OCI-LY1 (cell line): ENCODE measurements at regions not wholly inside any gene's neighbourhood (a gene's known extent, or its start where the extent isn't known, plus 50 kb on each side); places are given as distances from the start of the nearest gene placed in this dataset.

Source experiments
- H2AFZ ChIP-seq: fragments of 200-600 bp; sonication (generic), shearing (Covaris generic); 2 replicates; pipeline ENCODE4 v1.6.0; 2014; ENCODE audit warnings: antibody characterized with exemption, mild to moderate bottlenecking, low read length
- H3F3A ChIP-seq: fragments of 200-600 bp; sonication (generic), shearing (Covaris generic); 2 replicates; pipeline ENCODE4 v1.6.0; 2014; ENCODE audit warnings: mild to moderate bottlenecking, antibody characterized with exemption, low read length, moderate library complexity; ENCODE audit not compliant: insufficient read depth
- H3K27ac ChIP-seq: fragments of 200-600 bp; sonication (generic); 2 replicates; pipeline ENCODE4 v1.5.1; 2014; ENCODE audit warnings: low read length, mixed run types, mild to moderate bottlenecking, low read depth; ENCODE audit not compliant: poor library complexity, severe bottlenecking
- H3K27me3 ChIP-seq: fragments of 200-600 bp; sonication (generic); 2 replicates; pipeline ENCODE4 v1.6.0; 2014; ENCODE audit warnings: antibody characterized with exemption, mild to moderate bottlenecking, low read length, moderate library complexity; ENCODE audit not compliant: insufficient read depth
- H3K36me3 ChIP-seq: fragments of 200-600 bp; sonication (generic); 2 replicates; pipeline ENCODE4 v1.6.1; 2014; ENCODE audit warnings: mild to moderate bottlenecking, antibody characterized with exemption, low read length, moderate library complexity, mixed read lengths; ENCODE audit not compliant: insufficient read depth
- H3K4me1 ChIP-seq: fragments of 200-600 bp; sonication (generic); 2 replicates; pipeline ENCODE4 v1.5.1; 2014; ENCODE audit warnings: mild to moderate bottlenecking, low read length, moderate library complexity; ENCODE audit not compliant: insufficient read depth, severe bottlenecking
- H3K4me2 ChIP-seq: fragments of 200-600 bp; sonication (generic), shearing (Covaris generic); 2 replicates; pipeline ENCODE4 v1.6.1; 2014; ENCODE audit warnings: low read length
- H3K4me3 ChIP-seq: fragments of 200-600 bp; sonication (generic); 2 replicates; pipeline ENCODE4 v1.5.1; 2014; ENCODE audit warnings: low read length, low read depth, mild to moderate bottlenecking, mixed read lengths; ENCODE audit not compliant: poor library complexity, severe bottlenecking
- H3K79me2 ChIP-seq: fragments of 200-600 bp; shearing (Covaris generic); 2 replicates; pipeline ENCODE4 v1.6.1; 2016; ENCODE audit warnings: mixed run types, low read length, mixed read lengths; ENCODE audit not compliant: insufficient read depth
- H3K9ac ChIP-seq: fragments of 200-600 bp; sonication (generic), shearing (Covaris generic); 2 replicates; pipeline ENCODE4 v1.6.1; 2014; ENCODE audit warnings: mild to moderate bottlenecking, low read length, mixed read lengths
- H3K9me2 ChIP-seq: fragments of 200-600 bp; sonication (generic), shearing (Covaris generic); 2 replicates; pipeline ENCODE4 v1.6.1; 2014; ENCODE audit warnings: low read depth, mild to moderate bottlenecking, low read length, mixed read lengths
- H3K9me3 ChIP-seq: fragments of 200-600 bp; shearing (Covaris generic); 2 replicates; pipeline ENCODE4 v1.6.1; 2014; ENCODE audit warnings: low read length, mixed read lengths
- H4K20me1 ChIP-seq: fragments of 200-600 bp; sonication (generic), shearing (Covaris generic); 2 replicates; pipeline ENCODE4 v1.6.0; 2016; ENCODE audit warnings: mild to moderate bottlenecking, low read length; ENCODE audit not compliant: insufficient read depth
- EZH2 ChIP-seq: fragments of 200-600 bp; sonication (generic), shearing (Covaris generic); IDR thresholded peaks from 2 replicates; pipeline ENCODE4 v1.8.0; 2017; ENCODE audit warnings: borderline replicate concordance, mixed run types, mild to moderate bottlenecking, antibody characterized with exemption, low read length, moderate library complexity, mixed read lengths
- TF ChIP-seq, protein P1 (sequence below): fragments of 200-600 bp; sonication (generic), shearing (Covaris generic); IDR thresholded peaks from 2 replicates; pipeline ENCODE4 v1.5.1; 2017; ENCODE audit warnings: mild to moderate bottlenecking, antibody characterized with exemption, low read length, moderate library complexity, mixed read lengths

- Histone ChIP-seq H3K79me2 (no peaks in the 10 kb centered on the region), H4K20me1 (no peaks in the 10 kb centered on the region)
These were observed 354.0 kb upstream of the DUSP10 start for GRCh38 chr1:222095606-222096475.

GRCh38 chr1:222093518-222093917, 351.6 kb upstream of the DUSP10 start:
- Histone ChIP-seq H3K9me3 (no peaks in the 10 kb centered on the region), H4K20me1 (no peaks in the 10 kb centered on the region), H3K4me1 (no peaks in the 10 kb centered on the region), H3K27ac (no peak overlapping the region), H2AFZ (no peak overlapping the region), H3K9me2 (no peaks in the 10 kb centered on the region), H3K4me2 (no peak overlapping the region), H3K27me3 (no peaks in the 10 kb centered on the region; the same call in 1 of the 2 replicates), H3K4me3 (no peak overlapping the region), H3K9ac (no peak overlapping the region), H3K79me2 (no peaks in the 10 kb centered on the region), H3F3A (no peaks in the 10 kb centered on the region), H3K36me3 (no peaks in the 10 kb centered on the region)
- TF ChIP-seq, protein P1, sequence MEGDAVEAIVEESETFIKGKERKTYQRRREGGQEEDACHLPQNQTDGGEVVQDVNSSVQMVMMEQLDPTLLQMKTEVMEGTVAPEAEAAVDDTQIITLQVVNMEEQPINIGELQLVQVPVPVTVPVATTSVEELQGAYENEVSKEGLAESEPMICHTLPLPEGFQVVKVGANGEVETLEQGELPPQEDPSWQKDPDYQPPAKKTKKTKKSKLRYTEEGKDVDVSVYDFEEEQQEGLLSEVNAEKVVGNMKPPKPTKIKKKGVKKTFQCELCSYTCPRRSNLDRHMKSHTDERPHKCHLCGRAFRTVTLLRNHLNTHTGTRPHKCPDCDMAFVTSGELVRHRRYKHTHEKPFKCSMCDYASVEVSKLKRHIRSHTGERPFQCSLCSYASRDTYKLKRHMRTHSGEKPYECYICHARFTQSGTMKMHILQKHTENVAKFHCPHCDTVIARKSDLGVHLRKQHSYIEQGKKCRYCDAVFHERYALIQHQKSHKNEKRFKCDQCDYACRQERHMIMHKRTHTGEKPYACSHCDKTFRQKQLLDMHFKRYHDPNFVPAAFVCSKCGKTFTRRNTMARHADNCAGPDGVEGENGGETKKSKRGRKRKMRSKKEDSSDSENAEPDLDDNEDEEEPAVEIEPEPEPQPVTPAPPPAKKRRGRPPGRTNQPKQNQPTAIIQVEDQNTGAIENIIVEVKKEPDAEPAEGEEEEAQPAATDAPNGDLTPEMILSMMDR: no peak
- TF ChIP-seq EZH2: no peak

More at GRCh38 chr1:222095606-222096475, 354.0 kb upstream of the DUSP10 start:
- no peak overlapping the region for H3K4me2 ChIP-seq
- no peaks in the 10 kb centered on the region for H3K9me3 ChIP-seq
- H3K9me2 ChIP-seq: no peaks in the 10 kb centered on the region
- H3K9ac ChIP-seq: no peak overlapping the region
- TF ChIP-seq, protein P1: peak; percentile 87
- TF ChIP-seq EZH2: no peak
- no peak overlapping the region for H2AFZ ChIP-seq
- H3K36me3 ChIP-seq: no peaks in the 10 kb centered on the region
- no peaks in the 10 kb centered on the region for H3F3A ChIP-seq
- H3K4me3 ChIP-seq: no peak overlapping the region
- H3K4me1 ChIP-seq: no peaks in the 10 kb centered on the region
- no peaks in the 10 kb centered on the region for H3K27me3 ChIP-seq
- H3K27ac ChIP-seq: no peak overlapping the region

- H3K79me2 ChIP-seq: no peaks in the 10 kb centered on the region
- TF ChIP-seq EZH2: no peak
- TF ChIP-seq, protein P1: no peak
- H3F3A ChIP-seq: no peaks in the 10 kb centered on the region
- H3K4me1 ChIP-seq: no peaks in the 10 kb centered on the region
- H3K9me2 ChIP-seq: no peaks in the 10 kb centered on the region
- no peak overlapping the region for H2AFZ ChIP-seq
- no peaks in the 10 kb centered on the region; the same call in 1 of the 2 replicates for H3K27me3 ChIP-seq
- no peaks in the 10 kb centered on the region for H3K36me3 ChIP-seq
- H3K4me3 ChIP-seq: no peak overlapping the region
- H3K27ac ChIP-seq: no peak overlapping the region
- no peaks in the 10 kb centered on the region for H4K20me1 ChIP-seq
- H3K9me3 ChIP-seq: no peaks in the 10 kb centered on the region
- H3K4me2 ChIP-seq: no peak overlapping the region
- no peak overlapping the region for H3K9ac ChIP-seq
These were observed 348.2 kb upstream of the DUSP10 start for GRCh38 chr1:222090103-222090502.
